ENCODE measurements at regions not wholly inside any gene's neighbourhood (a gene's known extent, or its start where the extent isn't known, plus 50 kb on each side); places are given as distances from the start of the nearest gene placed in this dataset.

DNA sequence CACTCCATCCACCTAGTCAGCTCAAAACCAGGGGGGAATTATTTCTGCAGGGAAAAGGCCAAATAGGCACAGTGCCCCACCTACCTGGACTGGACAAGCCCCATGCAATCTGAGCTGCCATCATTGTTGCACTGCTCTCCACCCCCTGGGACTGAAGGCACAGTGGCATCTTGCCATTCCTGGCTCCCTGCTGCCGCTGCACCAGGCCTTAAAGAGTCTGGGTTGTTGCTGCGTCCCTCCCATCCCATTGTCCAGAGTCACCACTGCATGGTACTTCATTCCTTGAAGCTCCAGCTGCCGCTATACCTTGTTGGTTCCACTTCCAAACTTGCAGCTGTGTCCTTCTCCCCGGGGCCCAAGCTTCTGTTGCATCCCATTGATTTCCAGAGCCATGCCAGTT lies 629.7 kb downstream of the STIM2 start:
- TF ChIP-seq, protein P1, sequence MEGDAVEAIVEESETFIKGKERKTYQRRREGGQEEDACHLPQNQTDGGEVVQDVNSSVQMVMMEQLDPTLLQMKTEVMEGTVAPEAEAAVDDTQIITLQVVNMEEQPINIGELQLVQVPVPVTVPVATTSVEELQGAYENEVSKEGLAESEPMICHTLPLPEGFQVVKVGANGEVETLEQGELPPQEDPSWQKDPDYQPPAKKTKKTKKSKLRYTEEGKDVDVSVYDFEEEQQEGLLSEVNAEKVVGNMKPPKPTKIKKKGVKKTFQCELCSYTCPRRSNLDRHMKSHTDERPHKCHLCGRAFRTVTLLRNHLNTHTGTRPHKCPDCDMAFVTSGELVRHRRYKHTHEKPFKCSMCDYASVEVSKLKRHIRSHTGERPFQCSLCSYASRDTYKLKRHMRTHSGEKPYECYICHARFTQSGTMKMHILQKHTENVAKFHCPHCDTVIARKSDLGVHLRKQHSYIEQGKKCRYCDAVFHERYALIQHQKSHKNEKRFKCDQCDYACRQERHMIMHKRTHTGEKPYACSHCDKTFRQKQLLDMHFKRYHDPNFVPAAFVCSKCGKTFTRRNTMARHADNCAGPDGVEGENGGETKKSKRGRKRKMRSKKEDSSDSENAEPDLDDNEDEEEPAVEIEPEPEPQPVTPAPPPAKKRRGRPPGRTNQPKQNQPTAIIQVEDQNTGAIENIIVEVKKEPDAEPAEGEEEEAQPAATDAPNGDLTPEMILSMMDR (IDR thresholded peaks at IDR 0.05; ENCODE audit: low read depth, low read length, poor library complexity, severe bottlenecking): no peak
- TF ChIP-seq EZH2phosphoT487 (IDR thresholded peaks at IDR 0.05; ENCODE audit: borderline replicate concordance, low read length): no peak

Measured in DOHH2 (cell line).